ENCODE measurements at regions not wholly inside any gene's neighbourhood (a gene's known extent, or its start where the extent isn't known, plus 50 kb on each side); places are given as distances from the start of the nearest gene placed in this dataset.

GRCh38 chr1:39107341-39108290 lies 81.5 kb downstream of the NDUFS5 start:
- DNase-seq (ENCODE audit: insufficient read length, low spot score), result no peak
- FAIRE-seq, result no peak

GRCh38 chr1:39109644-39110043 lies 83.5 kb downstream of the NDUFS5 start:
- FAIRE-seq (no peak), DNase-seq (ENCODE audit: insufficient read length, low spot score) (no peak)

- FAIRE-seq (no peak), DNase-seq (ENCODE audit: insufficient read length, low spot score) (no peak)
These were observed 84.2 kb downstream of the NDUFS5 start for GRCh38 chr1:39110325-39110851.

GRCh38 chr1:39110882-39111281 lies 84.7 kb downstream of the NDUFS5 start:
- no peak for FAIRE-seq
- DNase-seq (ENCODE audit: insufficient read length, low spot score), result no peak

- DNase-seq (ENCODE audit: insufficient read length, low spot score) (no peak), FAIRE-seq (no peak)
These were observed 87.1 kb downstream of the NDUFS5 start for GRCh38 chr1:39113109-39113743.

- no peak for DNase-seq (ENCODE audit: insufficient read length, low spot score)
- no peak for FAIRE-seq
These were observed 89.0 kb upstream of the MACF1 start for GRCh38 chr1:39115271-39116110.

- FAIRE-seq (no peak), DNase-seq (ENCODE audit: insufficient read length, low spot score) (no peak)
These were observed 88.3 kb upstream of the MACF1 start for GRCh38 chr1:39116116-39116607.

GRCh38 chr1:39116860-39117728 lies 87.4 kb upstream of the MACF1 start:
- no peak for DNase-seq (ENCODE audit: insufficient read length, low spot score)
- no peak for FAIRE-seq

- DNase-seq (ENCODE audit: insufficient read length, low spot score) (no peak), FAIRE-seq (no peak)
These were observed 86.5 kb upstream of the MACF1 start for GRCh38 chr1:39117899-39118450.

- DNase-seq (ENCODE audit: insufficient read length, low spot score) (no peak), FAIRE-seq (no peak)
These were observed 82.4 kb upstream of the MACF1 start for GRCh38 chr1:39122056-39122455.

- FAIRE-seq (no peak), DNase-seq (ENCODE audit: insufficient read length, low spot score) (no peak)
These were observed 80.2 kb upstream of the MACF1 start for GRCh38 chr1:39124282-39124681.

- no peak for FAIRE-seq
- DNase-seq (ENCODE audit: insufficient read length, low spot score), result no peak
These were observed 77.0 kb upstream of the MACF1 start for GRCh38 chr1:39127513-39127912.

GRCh38 chr1:39128126-39128525 lies 76.4 kb upstream of the MACF1 start:
- no peak for DNase-seq (ENCODE audit: insufficient read length, low spot score)
- FAIRE-seq, result no peak

GRCh38 chr1:39128959-39129358 lies 75.5 kb upstream of the MACF1 start:
- no peak for DNase-seq (ENCODE audit: insufficient read length, low spot score)
- FAIRE-seq, result no peak

GRCh38 chr1:39129514-39129913 lies 75.0 kb upstream of the MACF1 start:
- FAIRE-seq, result no peak
- DNase-seq (ENCODE audit: insufficient read length, low spot score), result no peak

- no peak for FAIRE-seq
- DNase-seq (ENCODE audit: insufficient read length, low spot score), result no peak
These were observed 74.2 kb upstream of the MACF1 start for GRCh38 chr1:39130325-39130724.

GRCh38 chr1:39131940-39132339 lies 72.6 kb upstream of the MACF1 start:
- FAIRE-seq (no peak), DNase-seq (ENCODE audit: insufficient read length, low spot score) (no peak)

GRCh38 chr1:39132505-39133339 lies 71.8 kb upstream of the MACF1 start:
- DNase-seq (ENCODE audit: insufficient read length, low spot score), result no peak

GRCh38 chr1:39133340-39133684 lies 71.2 kb upstream of the MACF1 start:
- FAIRE-seq, result no peak
- DNase-seq (ENCODE audit: insufficient read length, low spot score), result no peak

More at GRCh38 chr1:39132505-39133339, 71.8 kb upstream of the MACF1 start:
- no peak for FAIRE-seq

Data from HTR-8/SVneo (cell line).